Upper lobe of right lung (tissue), 1 donor: ENCODE measurements at regions not wholly inside any gene's neighbourhood (a gene's known extent, or its start where the extent isn't known, plus 50 kb on each side); places are given as distances from the start of the nearest gene placed in this dataset.
A peak's percentile ranks its signal among the peaks of the same experiment; 100 is the strongest.

Experiments
- ATAC-seq: fragments of 200-7000 bp; cut with Tn5 transposase; one replicate; pipeline ENCODE4 v1.9.1; 2020; ENCODE audit warnings: mild to moderate bottlenecking, moderate library complexity
- DNase-seq: peaks from one replicate; pipeline ENCODE4 v3.0.0-alpha.2; 2020
- H3K27ac ChIP-seq: fragments of 200-600 bp; one replicate; pipeline ENCODE4 v1.8.0; 2022
- H3K27me3 ChIP-seq: fragments of 200-600 bp; one replicate; pipeline ENCODE4 v1.8.0; 2022; ENCODE audit warnings: mild to moderate bottlenecking
- H3K36me3 ChIP-seq: fragments of 200-600 bp; one replicate; pipeline ENCODE4 v1.8.0; 2022
- H3K4me1 ChIP-seq: fragments of 200-600 bp; one replicate; pipeline ENCODE4 v1.8.0; 2022
- H3K4me3 ChIP-seq: fragments of 200-600 bp; one replicate; pipeline ENCODE4 v1.8.0; 2022; ENCODE audit warnings: mild to moderate bottlenecking
- H3K9me3 ChIP-seq: fragments of 200-600 bp; one replicate; pipeline ENCODE4 v1.8.0; 2022
- CTCF ChIP-seq: fragments of 200-600 bp; IDR thresholded peaks from one replicate; pipeline ENCODE4 v1.8.0; 2022; ENCODE audit warnings: antibody characterized with exemption
- intact Hi-C: fragments of 100-400 bp; cut with DNase I; formaldehyde crosslinking; loops from one replicate; pipeline ENCODE4 v1.11.0; 2022
- donor health status: DM: no; HTN: yes; CAD: no; lungs with severe emphysema.

GRCh38 chr5:27290172-27290571, 251.8 kb upstream of the CDH9 start:
- no peaks in the 10 kb centered on the region for H3K9me3 ChIP-seq
- H3K27me3 ChIP-seq = no peaks in the 10 kb centered on the region
- no peak overlapping the region for H3K4me3 ChIP-seq
- ATAC-seq (no peak), DNase-seq (no peak)
- H3K4me1 ChIP-seq = no peaks in the 10 kb centered on the region
- H3K36me3 ChIP-seq = no peaks in the 10 kb centered on the region
- TF ChIP-seq CTCF = no peak
- intact Hi-C loops = no loop called here
- H3K27ac ChIP-seq = no peak overlapping the region

- intact Hi-C loops = no loop called here
- ATAC-seq = no peak
- no peak for DNase-seq
- no peaks in the 10 kb centered on the region for H3K4me1 ChIP-seq
- TF ChIP-seq CTCF = no peak
- H3K27me3 ChIP-seq = no peaks in the 10 kb centered on the region
- no peaks in the 10 kb centered on the region for H3K36me3 ChIP-seq
- H3K4me3 ChIP-seq = no peak overlapping the region
- H3K27ac ChIP-seq = no peak overlapping the region
- H3K9me3 ChIP-seq = no peaks in the 10 kb centered on the region
These were observed 237.7 kb upstream of the CDH9 start for GRCh38 chr5:27276119-27276518.

GRCh38 chr5:27275345-27275744, 237.0 kb upstream of the CDH9 start:
- no peaks in the 10 kb centered on the region for H3K4me1 ChIP-seq
- no peak for TF ChIP-seq CTCF
- intact Hi-C loops = no loop called here
- DNase-seq (no peak), ATAC-seq (no peak)
- H3K27me3 ChIP-seq = no peaks in the 10 kb centered on the region
- H3K27ac ChIP-seq = no peak overlapping the region
- no peaks in the 10 kb centered on the region for H3K9me3 ChIP-seq
- no peaks in the 10 kb centered on the region for H3K36me3 ChIP-seq
- H3K4me3 ChIP-seq = no peak overlapping the region

GRCh38 chr5:27269766-27270165, 231.4 kb upstream of the CDH9 start:
- no peaks in the 10 kb centered on the region for H3K36me3 ChIP-seq
- H3K27ac ChIP-seq = no peak overlapping the region
- no peaks in the 10 kb centered on the region for H3K27me3 ChIP-seq
- no peak for DNase-seq
- intact Hi-C loops = no loop called here
- no peaks in the 10 kb centered on the region for H3K4me1 ChIP-seq
- ATAC-seq = no peak
- TF ChIP-seq CTCF = no peak
- H3K4me3 ChIP-seq = no peak overlapping the region
- no peaks in the 10 kb centered on the region for H3K9me3 ChIP-seq

GRCh38 chr5:27267209-27267824, 228.9 kb upstream of the CDH9 start:
- H3K9me3 ChIP-seq = no peaks in the 10 kb centered on the region
- TF ChIP-seq CTCF = no peak

GRCh38 chr5:27266184-27266583, 227.8 kb upstream of the CDH9 start:
- DNase-seq (no peak), ATAC-seq (no peak)
- H3K27me3 ChIP-seq = no peaks in the 10 kb centered on the region
- no peak overlapping the region for H3K27ac ChIP-seq
- no peaks in the 10 kb centered on the region for H3K36me3 ChIP-seq
- H3K9me3 ChIP-seq = no peaks in the 10 kb centered on the region
- no peak overlapping the region for H3K4me3 ChIP-seq
- intact Hi-C loops = no loop called here
- no peak for TF ChIP-seq CTCF
- H3K4me1 ChIP-seq = no peaks in the 10 kb centered on the region

More at GRCh38 chr5:27267209-27267824, 228.9 kb upstream of the CDH9 start:
- no peak overlapping the region for H3K27ac ChIP-seq
- ATAC-seq = peak; percentile 32
- H3K36me3 ChIP-seq = no peaks in the 10 kb centered on the region
- intact Hi-C loops = no loop called here
- DNase-seq = no peak
- no peak overlapping the region for H3K4me3 ChIP-seq
- no peaks in the 10 kb centered on the region for H3K27me3 ChIP-seq
- H3K4me1 ChIP-seq = no peaks in the 10 kb centered on the region
